SU-DHL-6 (cell line): ENCODE measurements at regions not wholly inside any gene's neighbourhood (a gene's known extent, or its start where the extent isn't known, plus 50 kb on each side); places are given as distances from the start of the nearest gene placed in this dataset.

Experiments
- H2AFZ ChIP-seq: fragments of 200-600 bp; sonication (generic); 2 replicates; pipeline ENCODE4 v1.6.1; 2014; ENCODE audit warnings: low read depth, mild to moderate bottlenecking, moderate library complexity, mixed read lengths, antibody characterized with exemption, low read length; ENCODE audit not compliant: severe bottlenecking
- H3F3A ChIP-seq: fragments of 200-600 bp; shearing (Covaris generic); 2 replicates; pipeline ENCODE4 v1.6.0; 2016; ENCODE audit warnings: antibody characterized with exemption, mild to moderate bottlenecking; ENCODE audit not compliant: insufficient read depth
- H3K27ac ChIP-seq: fragments of 200-600 bp; sonication (generic); 2 replicates; pipeline ENCODE4 v1.5.1; 2016; ENCODE audit warnings: low read depth, mild to moderate bottlenecking, low read length, moderate library complexity, mixed read lengths
- H3K27me3 ChIP-seq: fragments of 200-600 bp; sonication (generic), shearing (Covaris generic); 2 replicates; pipeline ENCODE4 v1.6.0; 2014; ENCODE audit warnings: mild to moderate bottlenecking, low read length
- H3K36me3 ChIP-seq: fragments of 200-600 bp; sonication (generic); 2 replicates; pipeline ENCODE4 v1.6.1; 2014; ENCODE audit warnings: mild to moderate bottlenecking, low read length, mixed read lengths
- H3K4me2 ChIP-seq: fragments of 300-600, 200-600 bp; shearing (Covaris generic), sonication (generic); 2 replicates; pipeline ENCODE4 v1.6.0; 2014; ENCODE audit warnings: low read length, low read depth, mild to moderate bottlenecking; ENCODE audit not compliant: poor library complexity, severe bottlenecking
- H3K4me3 ChIP-seq: fragments of 200-600 bp; sonication (generic); 2 replicates; pipeline ENCODE4 v1.5.1; 2014; ENCODE audit warnings: antibody characterized with exemption, low read length, mild to moderate bottlenecking, mixed read lengths; ENCODE audit not compliant: insufficient read depth, poor library complexity, severe bottlenecking
- H3K79me2 ChIP-seq: fragments of 200-600 bp; sonication (generic); 2 replicates; pipeline ENCODE4 v1.6.1; 2014; ENCODE audit warnings: mild to moderate bottlenecking, low read length, moderate library complexity; ENCODE audit not compliant: insufficient read depth
- H3K9ac ChIP-seq: fragments of 200-600 bp; sonication (generic); 2 replicates; pipeline ENCODE4 v1.7.0; 2014; ENCODE audit warnings: mild to moderate bottlenecking, low read length
- H3K9me2 ChIP-seq: fragments of 200-600 bp; sonication (generic); replicated peaks from 2 replicates; pipeline ENCODE4 v1.6.1; 2014; ENCODE audit warnings: low read length; ENCODE audit not compliant: insufficient read depth
- H3K9me3 ChIP-seq: fragments of 200-600 bp; sonication (generic); 2 replicates; pipeline ENCODE4 v1.6.1; 2014; ENCODE audit warnings: low read length, mixed read lengths; ENCODE audit not compliant: insufficient read depth
- H4K20me1 ChIP-seq: fragments of 200-600 bp; sonication (generic); 2 replicates; pipeline ENCODE4 v1.6.1; 2014; ENCODE audit warnings: low read depth, mild to moderate bottlenecking, antibody characterized with exemption, low read length, moderate library complexity, mixed read lengths
- EZH2phosphoT487 ChIP-seq: fragments of 200-600 bp; sonication (generic), shearing (Covaris generic); conservative IDR thresholded peaks from 2 replicates; pipeline ENCODE4 v1.6.1; 2018; ENCODE audit warnings: mild to moderate bottlenecking, antibody characterized with exemption, low read length, moderate library complexity, mixed read lengths
- TF ChIP-seq, protein P1 (sequence below): fragments of 200-600 bp; sonication (generic); IDR thresholded peaks from one replicate; pipeline ENCODE4 v1.5.1; 2017; ENCODE audit warnings: antibody characterized with exemption, mild to moderate bottlenecking, low read length, moderate library complexity; ENCODE audit not compliant: insufficient read depth, poor library complexity, severe bottlenecking

DNA sequence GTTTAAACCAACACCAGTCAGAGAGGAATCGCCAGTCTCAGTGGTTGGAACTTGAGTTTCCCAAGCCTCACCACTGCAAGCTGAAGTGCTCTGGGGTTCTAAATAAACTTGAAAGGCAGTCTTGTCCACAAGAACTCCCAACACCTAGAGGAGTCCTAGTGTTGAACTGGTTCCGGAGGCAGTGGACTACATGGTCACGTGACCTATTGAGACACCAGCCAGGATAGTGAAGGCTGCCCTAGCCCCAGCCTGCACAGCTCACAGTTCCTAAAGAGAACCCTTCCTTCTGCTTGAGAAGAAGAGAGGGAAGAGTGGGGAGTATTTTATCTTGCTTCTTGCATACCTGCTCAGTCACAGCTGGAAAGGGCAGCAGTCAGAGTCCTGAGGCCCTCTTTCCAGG, 1012.7 kb upstream of the ADGRL3 start:
- H4K20me1 ChIP-seq, result no peaks in the 10 kb centered on the region
- no peaks in the 10 kb centered on the region for H3K36me3 ChIP-seq
- no peak overlapping the region for H3K9ac ChIP-seq
- no peak overlapping the region for H3K4me3 ChIP-seq
- no peak overlapping the region for H3K4me2 ChIP-seq
- no peaks in the 10 kb centered on the region for H3K9me2 ChIP-seq
- TF ChIP-seq EZH2phosphoT487, result no peak
- TF ChIP-seq, protein P1, sequence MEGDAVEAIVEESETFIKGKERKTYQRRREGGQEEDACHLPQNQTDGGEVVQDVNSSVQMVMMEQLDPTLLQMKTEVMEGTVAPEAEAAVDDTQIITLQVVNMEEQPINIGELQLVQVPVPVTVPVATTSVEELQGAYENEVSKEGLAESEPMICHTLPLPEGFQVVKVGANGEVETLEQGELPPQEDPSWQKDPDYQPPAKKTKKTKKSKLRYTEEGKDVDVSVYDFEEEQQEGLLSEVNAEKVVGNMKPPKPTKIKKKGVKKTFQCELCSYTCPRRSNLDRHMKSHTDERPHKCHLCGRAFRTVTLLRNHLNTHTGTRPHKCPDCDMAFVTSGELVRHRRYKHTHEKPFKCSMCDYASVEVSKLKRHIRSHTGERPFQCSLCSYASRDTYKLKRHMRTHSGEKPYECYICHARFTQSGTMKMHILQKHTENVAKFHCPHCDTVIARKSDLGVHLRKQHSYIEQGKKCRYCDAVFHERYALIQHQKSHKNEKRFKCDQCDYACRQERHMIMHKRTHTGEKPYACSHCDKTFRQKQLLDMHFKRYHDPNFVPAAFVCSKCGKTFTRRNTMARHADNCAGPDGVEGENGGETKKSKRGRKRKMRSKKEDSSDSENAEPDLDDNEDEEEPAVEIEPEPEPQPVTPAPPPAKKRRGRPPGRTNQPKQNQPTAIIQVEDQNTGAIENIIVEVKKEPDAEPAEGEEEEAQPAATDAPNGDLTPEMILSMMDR, result no peak
- H3K9me3 ChIP-seq, result no peaks in the 10 kb centered on the region
- H3K27me3 ChIP-seq, result no peaks in the 10 kb centered on the region
- H3K79me2 ChIP-seq, result no peaks in the 10 kb centered on the region
- H3F3A ChIP-seq, result no peaks in the 10 kb centered on the region
- no peak overlapping the region for H3K27ac ChIP-seq
- no peak overlapping the region for H2AFZ ChIP-seq

DNA sequence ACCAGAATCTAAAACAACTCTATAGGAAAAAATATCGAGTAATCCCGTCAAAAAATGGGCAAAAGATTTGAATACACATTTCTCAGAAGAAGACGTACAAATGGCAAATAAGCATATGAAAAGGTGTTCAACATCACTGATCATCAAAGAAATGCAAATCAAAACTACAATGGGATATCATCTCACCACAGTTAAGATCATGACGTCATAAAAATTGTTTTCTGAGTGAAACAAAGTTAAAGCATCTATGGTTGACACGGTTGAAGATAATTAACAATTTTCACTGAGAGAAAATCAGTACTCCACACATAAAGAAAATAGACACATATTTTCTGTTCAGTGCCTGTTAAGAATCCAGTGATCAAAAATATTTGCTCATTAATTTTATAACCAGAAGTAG, 1010.8 kb upstream of the ADGRL3 start:
- H3K27ac ChIP-seq, result no peak overlapping the region
- no peaks in the 10 kb centered on the region for H3K27me3 ChIP-seq
- H3K9me2 ChIP-seq, result no peaks in the 10 kb centered on the region
- no peaks in the 10 kb centered on the region for H3K9me3 ChIP-seq
- H3K79me2 ChIP-seq, result no peaks in the 10 kb centered on the region
- no peak overlapping the region for H2AFZ ChIP-seq
- no peaks in the 10 kb centered on the region for H3K36me3 ChIP-seq
- H3K4me2 ChIP-seq, result no peak overlapping the region
- H3K4me3 ChIP-seq, result no peak overlapping the region
- TF ChIP-seq, protein P1, result no peak
- TF ChIP-seq EZH2phosphoT487, result no peak
- H3F3A ChIP-seq, result no peaks in the 10 kb centered on the region
- no peaks in the 10 kb centered on the region for H4K20me1 ChIP-seq
- no peak overlapping the region for H3K9ac ChIP-seq

DNA sequence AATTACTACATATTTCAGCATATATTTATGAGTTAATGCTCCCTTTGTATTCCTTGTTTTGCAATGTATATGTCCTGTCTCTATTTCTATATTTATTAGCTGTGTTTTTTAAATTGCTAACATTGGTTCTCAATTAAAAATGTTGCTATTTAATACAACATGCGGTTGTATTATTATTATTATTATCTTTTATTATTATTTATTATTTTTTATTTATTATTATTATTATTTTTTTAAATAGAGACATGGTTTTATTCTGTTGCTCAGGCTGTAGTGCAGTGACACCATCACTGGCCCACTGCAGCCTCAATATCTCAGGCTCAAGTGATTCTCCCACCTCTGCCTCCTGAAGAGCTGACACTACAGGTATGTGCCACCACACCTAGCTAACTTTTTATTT, 1005.9 kb upstream of the ADGRL3 start:
- Histone ChIP-seq H4K20me1 (no peaks in the 10 kb centered on the region), H3F3A (no peaks in the 10 kb centered on the region), H3K9me3 (no peaks in the 10 kb centered on the region), H3K9me2 (no peaks in the 10 kb centered on the region), H3K36me3 (no peaks in the 10 kb centered on the region), H3K4me2 (no peak overlapping the region), H3K27ac (no peak overlapping the region), H3K79me2 (no peaks in the 10 kb centered on the region), H3K4me3 (no peak overlapping the region), H3K27me3 (no peaks in the 10 kb centered on the region), H3K9ac (no peak overlapping the region), H2AFZ (no peak overlapping the region)
- TF ChIP-seq, protein P1, result no peak
- TF ChIP-seq EZH2phosphoT487, result no peak
